ENCODE measurements at regions not wholly inside any gene's neighbourhood (a gene's known extent, or its start where the extent isn't known, plus 50 kb on each side); places are given as distances from the start of the nearest gene placed in this dataset.

GRCh38 chr3:30271781-30272180, 334.6 kb upstream of the TGFBR2 start (continued):
- no peak for TF ChIP-seq PRDM15 (CRISPR knock-in tag; IDR thresholded peaks at IDR 0.05)
- TF ChIP-seq USF1 (CRISPR knock-in tag; IDR thresholded peaks at IDR 0.05), result no peak
- no peak for TF ChIP-seq GABPB1 (CRISPR knock-in tag; IDR thresholded peaks at IDR 0.05)
- no peak for TF ChIP-seq ZNF416 (CRISPR knock-in tag; IDR thresholded peaks at IDR 0.05)
- no peak for TF ChIP-seq MYBL2 (CRISPR knock-in tag; IDR thresholded peaks at IDR 0.05)
- no peak for TF ChIP-seq E2F1 (CRISPR knock-in tag; IDR thresholded peaks at IDR 0.05)
- TF ChIP-seq SMAD3 (CRISPR knock-in tag; IDR thresholded peaks at IDR 0.05; ENCODE audit: borderline replicate concordance), result no peak
- TF ChIP-seq JAZF1 (CRISPR knock-in tag; IDR thresholded peaks at IDR 0.05), result no peak
- TF ChIP-seq PREB (CRISPR knock-in tag; IDR thresholded peaks at IDR 0.05; ENCODE audit: borderline replicate concordance), result no peak
- no peak for TF ChIP-seq ZNF121 (CRISPR knock-in tag; IDR thresholded peaks at IDR 0.05)
- no peak for TF ChIP-seq NR1H2 (CRISPR knock-in tag; IDR thresholded peaks at IDR 0.05)

GRCh38 chr3:30273304-30274072, 332.9 kb upstream of the TGFBR2 start:
- ATAC-seq, result no peak
- no peak for DNase-seq (ENCODE audit: low spot score)
- ChIA-PET CTCF (interaction anchor here (1.5 kb wide), 1 partner anchor 10 kb away, joined by 5 read pairs; no protein-coding TSS in a partner anchor), POLR2A (no interaction called here)
- Mint-ChIP-seq H3K36me3 (peaks cover 33% of the 10 kb centered on the region), H3K27me3 (ENCODE audit: low read depth) (peaks cover 6% of the 10 kb centered on the region; the same call in 1 of the 2 replicates), H3K4me1 (no peaks in the 10 kb centered on the region), H3K9me3 (peaks cover 41% of the 10 kb centered on the region), H3K4me3 (no peak overlapping the region), H3K27ac (no peak overlapping the region)
- TF ChIP-seq FOXP1 (CRISPR knock-in tag; IDR thresholded peaks at IDR 0.05; ENCODE audit: borderline replicate concordance) (no peak), E2F4 (CRISPR knock-in tag; IDR thresholded peaks at IDR 0.05; ENCODE audit: borderline replicate concordance, low read depth) (no peak), FOXP4 (CRISPR knock-in tag; IDR thresholded peaks at IDR 0.05) (no peak), HMGXB4 (CRISPR knock-in tag; IDR thresholded peaks at IDR 0.05) (no peak), ETV6 (CRISPR knock-in tag; IDR thresholded peaks at IDR 0.05) (no peak), EMX1 (CRISPR knock-in tag; IDR thresholded peaks at IDR 0.05) (no peak), ERG (CRISPR knock-in tag; IDR thresholded peaks at IDR 0.05) (no peak), FOXK1 (CRISPR knock-in tag; IDR thresholded peaks at IDR 0.05) (no peak), TEAD1 (CRISPR knock-in tag; IDR thresholded peaks at IDR 0.05) (no peak), CBFB (CRISPR knock-in tag; IDR thresholded peaks at IDR 0.05; ENCODE audit: low read depth) (no peak)
